Astrocyte (in vitro differentiated cells and primary cell): ENCODE measurements at regions not wholly inside any gene's neighbourhood (a gene's known extent, or its start where the extent isn't known, plus 50 kb on each side); places are given as distances from the start of the nearest gene placed in this dataset.

Experiments
- DNase-seq: peaks from one replicate; pipeline ENCODE4 v3.0.0-alpha.2; 2010; ENCODE audit warnings: low read depth
- FAIRE-seq: peaks from 2 replicates; lab custom pipeline; 2011; peaks lifted over from hg19 to GRCh38; lab: Jason Lieb, UNC
- H2AFZ ChIP-seq: 2 replicates; pipeline ENCODE4 v1.6.0; 2012; ENCODE audit warnings: low read depth, low read length, inconsistent platforms
- H3K27ac ChIP-seq: 2 replicates; pipeline ENCODE4 v1.5.1; 2011; ENCODE audit warnings: low read depth, low read length, inconsistent platforms
- H3K27me3 ChIP-seq: 2 replicates; pipeline ENCODE4 v1.6.0; 2011; ENCODE audit warnings: low read length, inconsistent platforms; ENCODE audit not compliant: insufficient read depth
- H3K36me3 ChIP-seq: 2 replicates; pipeline ENCODE4 v1.5.1; 2011; ENCODE audit warnings: low read length, inconsistent platforms; ENCODE audit not compliant: insufficient read depth
- H3K4me1 ChIP-seq: 2 replicates; pipeline ENCODE4 v1.5.1; 2011; ENCODE audit warnings: low read length, inconsistent platforms; ENCODE audit not compliant: insufficient read depth
- H3K4me2 ChIP-seq: 2 replicates; pipeline ENCODE4 v1.6.0; 2012; ENCODE audit warnings: low read length, inconsistent platforms
- H3K4me3 ChIP-seq: 2 replicates; pipeline ENCODE4 v1.5.1; 2011; ENCODE audit warnings: low read depth, mild to moderate bottlenecking, low read length, inconsistent platforms; ENCODE audit not compliant: insufficient read depth
- H3K79me2 ChIP-seq: 2 replicates; pipeline ENCODE4 v1.6.0; 2012; ENCODE audit warnings: mild to moderate bottlenecking, low read length, inconsistent platforms; ENCODE audit not compliant: insufficient read depth
- H3K9ac ChIP-seq: 2 replicates; pipeline ENCODE4 v1.6.0; 2012; ENCODE audit warnings: mild to moderate bottlenecking, low read length, inconsistent platforms
- H3K9me3 ChIP-seq: 2 replicates; pipeline ENCODE4 v1.5.1; 2012; ENCODE audit warnings: low read depth, mild to moderate bottlenecking, low read length, inconsistent platforms; ENCODE audit not compliant: insufficient read depth
- H4K20me1 ChIP-seq: 2 replicates; pipeline ENCODE4 v1.6.0; 2012; ENCODE audit warnings: low read length, inconsistent platforms; ENCODE audit not compliant: insufficient read depth
- H3K27ac Mint-ChIP-seq: one replicate; pipeline ENCODE4 v1.8.0; 2021; ENCODE audit warnings: mild to moderate bottlenecking, mixed read lengths; ENCODE audit not compliant: unreplicated experiment
- H3K27me3 Mint-ChIP-seq: one replicate; pipeline ENCODE4 v1.8.0; 2021; ENCODE audit warnings: low read depth, mixed read lengths; ENCODE audit not compliant: unreplicated experiment
- H3K36me3 Mint-ChIP-seq: one replicate; pipeline ENCODE4 v1.8.0; 2021; ENCODE audit warnings: low read depth, mixed read lengths; ENCODE audit not compliant: unreplicated experiment
- H3K4me1 Mint-ChIP-seq: one replicate; pipeline ENCODE4 v1.8.0; 2021; ENCODE audit warnings: low read depth, mixed read lengths; ENCODE audit not compliant: unreplicated experiment
- H3K4me3 Mint-ChIP-seq: one replicate; pipeline ENCODE4 v1.8.0; 2021; ENCODE audit warnings: mild to moderate bottlenecking, moderate library complexity, mixed read lengths; ENCODE audit not compliant: unreplicated experiment
- H3K9me3 Mint-ChIP-seq: one replicate; pipeline ENCODE4 v1.8.0; 2021; ENCODE audit warnings: mild to moderate bottlenecking, mixed read lengths; ENCODE audit not compliant: unreplicated experiment
- EZH2 ChIP-seq: IDR thresholded peaks from 2 replicates; pipeline ENCODE4 v1.6.1; 2012; ENCODE audit warnings: mild to moderate bottlenecking, low read length, inconsistent platforms; ENCODE audit not compliant: insufficient read depth
- TF ChIP-seq, protein P1 (sequence below): IDR thresholded peaks from 2 replicates; pipeline ENCODE4 v1.5.1; 2011; ENCODE audit warnings: low read depth, mild to moderate bottlenecking, inconsistent platforms, low read length, moderate library complexity; ENCODE audit not compliant: insufficient read depth

DNA sequence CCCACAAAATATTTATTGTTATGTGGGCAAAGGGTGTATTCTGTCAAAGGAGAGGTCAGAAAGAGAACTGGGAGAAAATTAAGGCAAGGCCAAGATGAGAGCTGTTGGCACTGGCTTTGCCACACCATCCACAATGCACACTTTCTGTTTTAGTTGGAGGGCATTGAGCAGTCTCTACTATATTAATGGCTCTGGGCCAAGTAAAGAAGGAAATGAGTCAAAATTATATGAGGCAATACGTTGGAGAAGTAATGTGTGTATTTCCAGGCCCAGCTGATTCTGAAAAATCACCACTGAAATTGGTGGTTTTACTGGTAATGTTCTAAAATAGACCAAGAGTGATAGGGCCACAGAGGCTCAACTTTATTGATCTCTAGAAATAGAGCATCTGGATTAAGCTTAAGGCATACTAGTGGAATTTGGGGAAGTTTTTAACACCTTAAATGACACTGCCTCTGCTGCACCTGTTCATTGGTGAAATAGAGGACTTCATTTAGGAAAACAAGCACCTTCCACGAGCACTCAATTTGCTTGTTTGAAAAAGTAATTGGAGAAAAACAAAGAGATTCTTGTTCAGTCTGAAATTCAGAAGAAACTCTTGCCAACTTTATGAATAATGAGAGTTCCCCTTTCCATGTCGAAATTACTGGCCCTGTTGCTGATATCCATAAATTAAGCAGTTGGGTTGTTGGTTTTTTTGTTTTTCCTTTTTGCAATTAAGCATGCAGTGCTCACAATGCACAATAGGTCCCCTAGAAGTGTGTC, 424.9 kb downstream of the ADGRL2 start:
- Histone ChIP-seq H3K4me3 (no peak overlapping the region), H3K4me1 (peaks cover 7% of the 10 kb centered on the region), H4K20me1 (no peaks in the 10 kb centered on the region), H3K36me3 (no peaks in the 10 kb centered on the region), H3K79me2 (no peaks in the 10 kb centered on the region), H2AFZ (no peak overlapping the region), H3K4me2 (peak overlapping the region; percentile 3), H3K27me3 (no peaks in the 10 kb centered on the region), H3K27ac (no peak overlapping the region), H3K9ac (no peak overlapping the region), H3K9me3 (no peaks in the 10 kb centered on the region)
- H3K27ac Mint-ChIP-seq, result peak overlapping the region; percentile 15
- H3K4me3 Mint-ChIP-seq, result no peak overlapping the region
- FAIRE-seq (no peak), DNase-seq (peak; percentile 38)
- peaks cover 8% of the 10 kb centered on the region for H3K4me1 Mint-ChIP-seq
- no peaks in the 10 kb centered on the region for H3K27me3 Mint-ChIP-seq
- no peak for TF ChIP-seq EZH2
- TF ChIP-seq, protein P1, sequence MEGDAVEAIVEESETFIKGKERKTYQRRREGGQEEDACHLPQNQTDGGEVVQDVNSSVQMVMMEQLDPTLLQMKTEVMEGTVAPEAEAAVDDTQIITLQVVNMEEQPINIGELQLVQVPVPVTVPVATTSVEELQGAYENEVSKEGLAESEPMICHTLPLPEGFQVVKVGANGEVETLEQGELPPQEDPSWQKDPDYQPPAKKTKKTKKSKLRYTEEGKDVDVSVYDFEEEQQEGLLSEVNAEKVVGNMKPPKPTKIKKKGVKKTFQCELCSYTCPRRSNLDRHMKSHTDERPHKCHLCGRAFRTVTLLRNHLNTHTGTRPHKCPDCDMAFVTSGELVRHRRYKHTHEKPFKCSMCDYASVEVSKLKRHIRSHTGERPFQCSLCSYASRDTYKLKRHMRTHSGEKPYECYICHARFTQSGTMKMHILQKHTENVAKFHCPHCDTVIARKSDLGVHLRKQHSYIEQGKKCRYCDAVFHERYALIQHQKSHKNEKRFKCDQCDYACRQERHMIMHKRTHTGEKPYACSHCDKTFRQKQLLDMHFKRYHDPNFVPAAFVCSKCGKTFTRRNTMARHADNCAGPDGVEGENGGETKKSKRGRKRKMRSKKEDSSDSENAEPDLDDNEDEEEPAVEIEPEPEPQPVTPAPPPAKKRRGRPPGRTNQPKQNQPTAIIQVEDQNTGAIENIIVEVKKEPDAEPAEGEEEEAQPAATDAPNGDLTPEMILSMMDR, result no peak
- H3K36me3 Mint-ChIP-seq, result no peaks in the 10 kb centered on the region
- H3K9me3 Mint-ChIP-seq, result peaks cover 2% of the 10 kb centered on the region

DNA sequence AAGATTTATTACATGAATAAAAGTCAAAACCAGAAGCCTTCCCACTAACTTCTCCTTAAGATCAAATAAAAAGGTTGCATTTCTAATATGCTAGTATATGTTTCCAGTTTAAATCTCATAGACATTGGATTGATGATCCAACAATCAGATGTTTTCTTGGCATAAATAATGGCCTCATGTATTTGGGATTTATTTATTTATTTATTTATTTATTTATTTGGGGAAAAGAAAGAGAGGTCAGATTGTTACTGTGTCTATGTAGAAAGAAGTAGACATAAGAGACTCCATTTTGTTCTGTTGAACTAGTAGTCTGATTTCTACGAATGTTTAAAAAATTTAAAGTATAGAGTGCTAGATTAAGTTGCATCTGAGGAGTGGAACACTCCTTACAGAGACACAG, 422.4 kb downstream of the ADGRL2 start:
- Histone ChIP-seq H3K79me2 (no peaks in the 10 kb centered on the region), H3K36me3 (no peaks in the 10 kb centered on the region), H3K4me1 (peaks cover 7% of the 10 kb centered on the region), H3K9me3 (no peaks in the 10 kb centered on the region), H3K27ac (no peak overlapping the region), H3K27me3 (no peaks in the 10 kb centered on the region), H3K9ac (no peak overlapping the region), H3K4me2 (no peak overlapping the region), H2AFZ (no peak overlapping the region), H3K4me3 (no peak overlapping the region), H4K20me1 (no peaks in the 10 kb centered on the region)
- TF ChIP-seq EZH2, result no peak
- TF ChIP-seq, protein P1, result no peak
- Mint-ChIP-seq H3K4me1 (peaks cover 8% of the 10 kb centered on the region), H3K9me3 (peaks cover 2% of the 10 kb centered on the region), H3K27ac (no peak overlapping the region), H3K27me3 (no peaks in the 10 kb centered on the region), H3K36me3 (no peaks in the 10 kb centered on the region), H3K4me3 (no peak overlapping the region)
- FAIRE-seq, result no peak
- DNase-seq, result no peak

DNA sequence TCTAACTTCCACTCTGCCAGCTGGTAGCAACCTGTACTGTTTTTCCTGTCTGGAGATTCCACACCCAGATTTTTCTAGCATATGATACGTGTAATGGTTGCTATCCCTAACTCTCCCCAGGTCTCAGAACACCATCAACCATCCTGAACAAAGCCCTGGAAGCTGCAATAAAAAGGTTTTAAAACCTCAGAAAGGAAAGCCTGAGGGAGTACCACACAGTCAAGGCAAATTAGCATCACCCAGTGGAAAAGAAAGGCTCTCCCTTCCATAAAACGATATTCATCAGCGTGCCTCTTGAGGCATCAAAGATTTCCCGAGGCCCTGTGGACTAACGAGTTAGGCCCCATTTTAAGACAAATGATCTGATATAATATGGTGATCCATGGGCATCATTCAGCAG, 421.0 kb downstream of the ADGRL2 start:
- H3K4me1 Mint-ChIP-seq, result peaks cover 2% of the 10 kb centered on the region
- no peak overlapping the region for H3K27ac ChIP-seq
- H3K9me3 ChIP-seq, result no peaks in the 10 kb centered on the region
- no peak for TF ChIP-seq EZH2
- TF ChIP-seq, protein P1, result no peak
- no peak for DNase-seq
- FAIRE-seq, result no peak
- no peak overlapping the region for H3K4me3 ChIP-seq
- no peaks in the 10 kb centered on the region for H3K36me3 Mint-ChIP-seq
- no peak overlapping the region for H2AFZ ChIP-seq
- no peaks in the 10 kb centered on the region for H3K79me2 ChIP-seq
- H3K36me3 ChIP-seq, result no peaks in the 10 kb centered on the region
- no peak overlapping the region for H3K4me3 Mint-ChIP-seq
- H3K27me3 Mint-ChIP-seq, result no peaks in the 10 kb centered on the region
- H3K9ac ChIP-seq, result no peak overlapping the region
- no peaks in the 10 kb centered on the region for H3K27me3 ChIP-seq
- peaks cover 2% of the 10 kb centered on the region for H3K9me3 Mint-ChIP-seq
- no peak overlapping the region for H3K27ac Mint-ChIP-seq
- no peaks in the 10 kb centered on the region for H4K20me1 ChIP-seq
- H3K4me1 ChIP-seq, result peaks cover 7% of the 10 kb centered on the region
- H3K4me2 ChIP-seq, result no peak overlapping the region
